ENCODE measurements at regions not wholly inside any gene's neighbourhood (a gene's known extent, or its start where the extent isn't known, plus 50 kb on each side); places are given as distances from the start of the nearest gene placed in this dataset.

DNA sequence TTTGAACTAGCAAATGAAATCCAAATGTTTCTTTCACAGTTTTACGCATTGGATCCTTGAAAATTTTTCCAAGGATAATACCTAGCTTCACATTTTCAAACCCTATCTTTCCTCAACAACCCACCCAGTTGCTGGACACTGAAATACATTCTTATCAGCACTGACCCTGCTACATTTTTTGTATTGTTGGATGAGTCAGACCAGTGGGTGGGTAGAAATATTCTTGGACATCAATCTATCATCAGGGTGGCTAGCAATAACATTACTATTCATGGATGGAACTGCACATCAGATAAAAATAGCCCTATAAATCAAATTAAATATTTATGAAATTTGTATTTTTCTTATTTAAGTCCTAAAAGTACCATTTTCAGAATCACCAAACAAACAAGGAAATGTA, 407.4 kb upstream of the IZUMO3 start:
- DNase-seq = no peak
- Histone ChIP-seq H3K4me3 (no peak overlapping the region), H3K4me1 (no peaks in the 10 kb centered on the region), H3K27ac (no peak overlapping the region), H3K9me3 (no peaks in the 10 kb centered on the region), H3K36me3 (no peaks in the 10 kb centered on the region), H3K27me3 (no peaks in the 10 kb centered on the region)
- intact Hi-C loops (cut with DNase I; ENCODE audit: low total_unique reads) = no loop called here
- TF ChIP-seq CTCF (IDR thresholded peaks at IDR 0.05) = no peak

GRCh38 chr9:24939109-24939850, 393.6 kb upstream of the IZUMO3 start:
- Histone ChIP-seq H3K9me3 (no peaks in the 10 kb centered on the region), H3K27ac (peak overlapping the region; percentile 34 to 38), H3K4me3 (no peak overlapping the region), H3K36me3 (no peaks in the 10 kb centered on the region), H3K27me3 (no peaks in the 10 kb centered on the region), H3K4me1 (peaks cover 0 to 26% (median 7%) of the 10 kb centered on the region in 4 donors)
- no peak for DNase-seq
- TF ChIP-seq CTCF (IDR thresholded peaks at IDR 0.05) = no peak
- intact Hi-C loops (cut with DNase I; ENCODE audit: low total_unique reads) = no loop called here

DNA sequence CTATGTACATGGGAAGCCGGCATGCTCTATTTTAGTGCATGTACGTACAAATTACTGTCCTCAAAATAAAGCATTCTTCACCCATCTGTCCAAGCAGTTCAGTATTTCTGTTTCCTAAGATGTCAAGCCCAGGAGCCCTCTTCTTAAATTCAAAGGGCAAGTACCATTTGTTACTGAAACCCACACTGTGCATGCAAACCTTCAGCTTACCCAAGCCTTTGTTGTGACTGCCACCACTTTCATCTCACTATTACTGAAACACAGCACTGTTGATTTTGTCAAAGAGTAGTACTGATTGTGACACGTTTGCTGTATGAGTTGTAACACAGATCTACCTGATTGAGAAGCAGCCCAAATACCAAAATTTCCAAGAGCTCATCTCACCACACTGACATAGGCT, 390.4 kb upstream of the IZUMO3 start:
- Histone ChIP-seq H3K27ac (no peak overlapping the region), H3K36me3 (no peaks in the 10 kb centered on the region), H3K27me3 (no peaks in the 10 kb centered on the region), H3K4me1 (peaks cover 0 to 26% (median 7%) of the 10 kb centered on the region in 4 donors), H3K4me3 (no peak overlapping the region), H3K9me3 (no peaks in the 10 kb centered on the region)
- intact Hi-C loops (cut with DNase I; ENCODE audit: low total_unique reads) = no loop called here
- DNase-seq = no peak
- TF ChIP-seq CTCF (IDR thresholded peaks at IDR 0.05) = no peak

- no peak for DNase-seq
- H3K4me1 ChIP-seq = no peaks in the 10 kb centered on the region
- no peak overlapping the region for H3K27ac ChIP-seq
- H3K9me3 ChIP-seq = no peaks in the 10 kb centered on the region
- no peak overlapping the region for H3K4me3 ChIP-seq
- H3K36me3 ChIP-seq = no peaks in the 10 kb centered on the region
- intact Hi-C loops (cut with DNase I; ENCODE audit: low total_unique reads) = no loop called here
- no peak for TF ChIP-seq CTCF (IDR thresholded peaks at IDR 0.05)
- H3K27me3 ChIP-seq = no peaks in the 10 kb centered on the region
Measured at GRCh38 chr9:24932785-24933184, 387.1 kb upstream of the IZUMO3 start.

- H3K36me3 ChIP-seq = no peaks in the 10 kb centered on the region
- no peaks in the 10 kb centered on the region for H3K9me3 ChIP-seq
- H3K4me1 ChIP-seq = no peaks in the 10 kb centered on the region
- TF ChIP-seq CTCF (IDR thresholded peaks at IDR 0.05) = no peak
- DNase-seq = no peak
- no peaks in the 10 kb centered on the region for H3K27me3 ChIP-seq
- intact Hi-C loops (cut with DNase I; ENCODE audit: low total_unique reads) = no loop called here
- H3K27ac ChIP-seq = no peak overlapping the region
- no peak overlapping the region for H3K4me3 ChIP-seq
Measured at GRCh38 chr9:24931894-24932293, 386.2 kb upstream of the IZUMO3 start.
